ENCODE measurements at regions not wholly inside any gene's neighbourhood (a gene's known extent, or its start where the extent isn't known, plus 50 kb on each side); places are given as distances from the start of the nearest gene placed in this dataset.

GRCh38 chr12:91663310-91663709 is 480.7 kb upstream of the DCN start:
- H3K4me3 ChIP-seq (replicated peaks; ENCODE audit: low read depth, low read length) = no peak overlapping the region
- DNase-seq (ENCODE audit: extremely low read depth, low read depth) = no peak
- TF ChIP-seq CTCF (IDR thresholded peaks at IDR 0.05; ENCODE audit: low read depth, low read length, missing control alignments) = no peak

- no peak for TF ChIP-seq CTCF (IDR thresholded peaks at IDR 0.05; ENCODE audit: low read depth, low read length, missing control alignments)
- no peak overlapping the region for H3K4me3 ChIP-seq (replicated peaks; ENCODE audit: low read depth, low read length)
- no peak for DNase-seq (ENCODE audit: extremely low read depth, low read depth)
Measured at GRCh38 chr12:91662021-91662420, 479.4 kb upstream of the DCN start.

GRCh38 chr12:91657032-91657431 is 474.4 kb upstream of the DCN start:
- no peak for DNase-seq (ENCODE audit: extremely low read depth, low read depth)
- no peak overlapping the region for H3K4me3 ChIP-seq (replicated peaks; ENCODE audit: low read depth, low read length)
- TF ChIP-seq CTCF (IDR thresholded peaks at IDR 0.05; ENCODE audit: low read depth, low read length, missing control alignments) = no peak

- DNase-seq (ENCODE audit: extremely low read depth, low read depth) = no peak
- no peak overlapping the region for H3K4me3 ChIP-seq (replicated peaks; ENCODE audit: low read depth, low read length)
- no peak for TF ChIP-seq CTCF (IDR thresholded peaks at IDR 0.05; ENCODE audit: low read depth, low read length, missing control alignments)
Measured at GRCh38 chr12:91655966-91656365, 473.3 kb upstream of the DCN start.

- no peak for TF ChIP-seq CTCF (IDR thresholded peaks at IDR 0.05; ENCODE audit: low read depth, low read length, missing control alignments)
- no peak overlapping the region for H3K4me3 ChIP-seq (replicated peaks; ENCODE audit: low read depth, low read length)
- no peak for DNase-seq (ENCODE audit: extremely low read depth, low read depth)
Measured at GRCh38 chr12:91654087-91654486, 471.5 kb upstream of the DCN start.

GRCh38 chr12:91651728-91652127 is 469.1 kb upstream of the DCN start:
- DNase-seq (ENCODE audit: extremely low read depth, low read depth) = no peak
- no peak for TF ChIP-seq CTCF (IDR thresholded peaks at IDR 0.05; ENCODE audit: low read depth, low read length, missing control alignments)

GRCh38 chr12:91643763-91644162 is 461.1 kb upstream of the DCN start:
- no peak for DNase-seq (ENCODE audit: extremely low read depth, low read depth)
- no peak for TF ChIP-seq CTCF (IDR thresholded peaks at IDR 0.05; ENCODE audit: low read depth, low read length, missing control alignments)
- H3K4me3 ChIP-seq (replicated peaks; ENCODE audit: low read depth, low read length) = no peak overlapping the region

More at GRCh38 chr12:91651728-91652127, 469.1 kb upstream of the DCN start:
- no peak overlapping the region for H3K4me3 ChIP-seq (replicated peaks; ENCODE audit: low read depth, low read length)

Measured in HFF-Myc (cell line).